DND-41 (cell line): ENCODE measurements at regions not wholly inside any gene's neighbourhood (a gene's known extent, or its start where the extent isn't known, plus 50 kb on each side); places are given as distances from the start of the nearest gene placed in this dataset.

Experiments
- ATAC-seq: fragments of 200-7000 bp; cut with Tn5 transposase; 3 replicates; pipeline ENCODE4 v1.9.1; 2021; ENCODE audit warnings: low read depth; ENCODE audit not compliant: insufficient read depth
- DNase-seq: peaks from one replicate; pipeline ENCODE4 v3.0.0-alpha.2; 2020
- H2AFZ ChIP-seq: 2 replicates; pipeline ENCODE4 v1.6.0; 2012; ENCODE audit warnings: low read depth, low read length
- H3K27ac ChIP-seq: 2 replicates; pipeline ENCODE4 v1.5.1; 2012; ENCODE audit warnings: low read length, inconsistent platforms
- H3K27me3 ChIP-seq: fragments of 200-600 bp; sonication (generic); 2 replicates; pipeline ENCODE4 v1.6.0; 2012; ENCODE audit warnings: low read length, mild to moderate bottlenecking, inconsistent platforms; ENCODE audit not compliant: insufficient read depth, poor library complexity
- H3K36me3 ChIP-seq: 2 replicates; pipeline ENCODE4 v1.5.1; 2012; ENCODE audit warnings: low read length, inconsistent platforms; ENCODE audit not compliant: insufficient read depth
- H3K4me1 ChIP-seq: 2 replicates; pipeline ENCODE4 v1.5.1; 2012; ENCODE audit warnings: mild to moderate bottlenecking, low read length; ENCODE audit not compliant: insufficient read depth
- H3K4me2 ChIP-seq: 2 replicates; pipeline ENCODE4 v1.6.0; 2012; ENCODE audit warnings: mild to moderate bottlenecking, moderate library complexity, low read length, inconsistent platforms; ENCODE audit not compliant: insufficient read depth
- H3K4me3 ChIP-seq, 2 experiments: fragments of 200-600 bp in 1 of 2; shearing (Covaris generic) in 1 of 2; 2 replicates each; pipeline ENCODE4 v1.5.1; 2012 to 2016; ENCODE audit warnings: inconsistent platforms in 2 of 2, low read length in 2 of 2, mild to moderate bottlenecking in 2 of 2, low read depth in 1 of 2, moderate library complexity in 1 of 2
- H3K79me2 ChIP-seq: 2 replicates; pipeline ENCODE4 v1.6.0; 2012; ENCODE audit warnings: low read length, inconsistent platforms; ENCODE audit not compliant: insufficient read depth
- H3K9ac ChIP-seq: 2 replicates; pipeline ENCODE4 v1.6.0; 2012; ENCODE audit warnings: low read depth, mild to moderate bottlenecking, inconsistent platforms, low read length, moderate library complexity
- H3K9me3 ChIP-seq: 2 replicates; pipeline ENCODE4 v1.5.1; 2012; ENCODE audit warnings: low read length, moderate library complexity, mild to moderate bottlenecking, inconsistent platforms; ENCODE audit not compliant: insufficient read depth, severe bottlenecking
- H4K20me1 ChIP-seq: 2 replicates; pipeline ENCODE4 v1.6.0; 2012; ENCODE audit warnings: low read length; ENCODE audit not compliant: insufficient read depth
- CTCF ChIP-seq: IDR thresholded peaks from 2 replicates; pipeline ENCODE4 v1.5.1; 2012; ENCODE audit warnings: borderline replicate concordance, low read length, moderate library complexity, mild to moderate bottlenecking; ENCODE audit not compliant: poor library complexity, severe bottlenecking; ENCODE audit errors: extremely low read depth
- EZH2 ChIP-seq: IDR thresholded peaks from 3 replicates; pipeline ENCODE4 v1.6.1; 2012; ENCODE audit warnings: borderline replicate concordance, low read depth, mild to moderate bottlenecking, moderate library complexity, low read length, inconsistent platforms; ENCODE audit not compliant: severe bottlenecking

- Histone ChIP-seq H2AFZ (no peak overlapping the region), H3K27me3 (peaks cover 9% of the 10 kb centered on the region), H3K4me2 (no peak overlapping the region), H3K4me3 (no peak overlapping the region), H3K4me1 (no peaks in the 10 kb centered on the region), H4K20me1 (no peaks in the 10 kb centered on the region), H3K27ac (no peak overlapping the region), H3K9ac (no peak overlapping the region), H3K36me3 (no peaks in the 10 kb centered on the region), H3K79me2 (no peaks in the 10 kb centered on the region), H3K9me3 (no peaks in the 10 kb centered on the region)
- DNase-seq (no peak), ATAC-seq (no peak)
- TF ChIP-seq CTCF, result no peak
- TF ChIP-seq EZH2, result no peak
Observed at GRCh38 chr11:127304634-127305033, 304.1 kb upstream of the KIRREL3 start.

- no peak for ATAC-seq
- TF ChIP-seq EZH2 (no peak), CTCF (no peak)
- no peak for DNase-seq
- H3K9me3 ChIP-seq, result no peaks in the 10 kb centered on the region
- peaks cover 5% of the 10 kb centered on the region for H3K27me3 ChIP-seq
- no peaks in the 10 kb centered on the region for H3K4me1 ChIP-seq
- no peak overlapping the region for H3K4me2 ChIP-seq
- no peak overlapping the region for H2AFZ ChIP-seq
- H3K9ac ChIP-seq, result no peak overlapping the region
- no peaks in the 10 kb centered on the region for H3K36me3 ChIP-seq
- no peak overlapping the region for H3K27ac ChIP-seq
- no peak overlapping the region for H3K4me3 ChIP-seq
- no peaks in the 10 kb centered on the region for H4K20me1 ChIP-seq
- no peaks in the 10 kb centered on the region for H3K79me2 ChIP-seq
Observed at GRCh38 chr11:127288926-127289325, 288.4 kb upstream of the KIRREL3 start.

GRCh38 chr11:127281534-127281933, 281.0 kb upstream of the KIRREL3 start:
- H3K4me1 ChIP-seq, result no peaks in the 10 kb centered on the region
- no peak overlapping the region for H3K4me2 ChIP-seq
- ATAC-seq (no peak), DNase-seq (no peak)
- peaks cover 5% of the 10 kb centered on the region for H3K27me3 ChIP-seq
- no peak overlapping the region for H3K27ac ChIP-seq
- H2AFZ ChIP-seq, result no peak overlapping the region
- H4K20me1 ChIP-seq, result no peaks in the 10 kb centered on the region
- TF ChIP-seq CTCF (no peak), EZH2 (no peak)
- H3K4me3 ChIP-seq, result no peak overlapping the region
- H3K9ac ChIP-seq, result no peak overlapping the region
- H3K9me3 ChIP-seq, result no peaks in the 10 kb centered on the region
- no peaks in the 10 kb centered on the region for H3K79me2 ChIP-seq
- no peaks in the 10 kb centered on the region for H3K36me3 ChIP-seq

- Histone ChIP-seq H3K27me3 (peaks cover 7% of the 10 kb centered on the region), H3K36me3 (no peaks in the 10 kb centered on the region), H4K20me1 (no peaks in the 10 kb centered on the region), H3K9me3 (no peaks in the 10 kb centered on the region), H3K4me3 (no peak overlapping the region), H3K4me1 (no peaks in the 10 kb centered on the region), H3K27ac (no peak overlapping the region), H2AFZ (no peak overlapping the region), H3K9ac (no peak overlapping the region), H3K4me2 (no peak overlapping the region), H3K79me2 (no peaks in the 10 kb centered on the region)
- no peak for ATAC-seq
- DNase-seq, result no peak
- TF ChIP-seq EZH2 (no peak), CTCF (no peak)
Observed at GRCh38 chr11:127275774-127276173, 275.2 kb upstream of the KIRREL3 start.
